Uterus (tissue), 3 donors: ENCODE measurements at regions not wholly inside any gene's neighbourhood (a gene's known extent, or its start where the extent isn't known, plus 50 kb on each side); places are given as distances from the start of the nearest gene placed in this dataset.

Experiments used
- DNase-seq, 2 donors: peaks; one replicate each; pipeline ENCODE4 v3.0.0-alpha.2; 2019 to 2020
- H3K27ac ChIP-seq, 2 donors: fragments of 200-600 bp; sonication (generic); 1 replicate in 1 of 2; 2 replicates in 1 of 2; pipeline ENCODE4 v1.5.1; 2016 to 2018
- H3K27me3 ChIP-seq, 2 donors: fragments of 200-600 bp; sonication (generic); one replicate each; pipeline ENCODE4 v1.5.1; 2018 to 2019; ENCODE audit warnings: control low read depth in 1 of 2
- H3K36me3 ChIP-seq, 2 donors: fragments of 200-600 bp; sonication (generic); one replicate each; pipeline ENCODE4 v1.5.1; 2019; ENCODE audit warnings: control low read depth in 1 of 2
- H3K4me1 ChIP-seq, 2 donors: fragments of 200-600 bp; sonication (generic); one replicate each; pipeline ENCODE4 v1.5.1; 2018 to 2019; ENCODE audit warnings: control low read depth in 1 of 2
- H3K4me3 ChIP-seq, 2 donors: fragments of 200-600 bp; sonication (generic); 1 replicate in 1 of 2; 2 replicates in 1 of 2; pipeline ENCODE4 v1.5.1; 2018 to 2019; ENCODE audit warnings: mild to moderate bottlenecking in 1 of 2
- H3K9me3 ChIP-seq, 2 donors: fragments of 200-600 bp; sonication (generic); one replicate each; pipeline ENCODE4 v1.5.1; 2019; ENCODE audit warnings: control low read depth in 1 of 2
- CTCF ChIP-seq, 4 experiments: fragments of 200-600 bp in 2 of 4; fragments of 450-650 bp in 2 of 4; sonication (generic) in 2 of 4; IDR thresholded peaks; one replicate each; pipeline ENCODE4 v1.5.1; 2016 to 2019; ENCODE audit warnings: antibody characterized with exemption in 4 of 4, mild to moderate bottlenecking in 2 of 4, moderate library complexity in 1 of 4
- POLR2A ChIP-seq, 2 donors: fragments of 450-650 bp; IDR thresholded peaks; one replicate each; pipeline ENCODE4 v1.6.1; 2016; ENCODE audit warnings: antibody characterized with exemption in 2 of 2, mild to moderate bottlenecking in 1 of 2, moderate library complexity in 1 of 2
- intact Hi-C: fragments of 100-400 bp; cut with DNase I; formaldehyde crosslinking; loops from one replicate; pipeline ENCODE4 v1.15.1; 2023; ENCODE audit warnings: low total_unique reads
- donor health status: DM: yes; HTN: yes; CAD: no.

- no peaks in the 10 kb centered on the region for H3K9me3 ChIP-seq
- intact Hi-C loops: no loop called here
- H3K4me1 ChIP-seq: no peaks in the 10 kb centered on the region
- H3K27ac ChIP-seq: no peak overlapping the region
- DNase-seq: no peak
- TF ChIP-seq CTCF (IDR thresholded peaks at IDR 0.05): no peak
- no peak for TF ChIP-seq POLR2A (IDR thresholded peaks at IDR 0.05)
- no peak overlapping the region for H3K4me3 ChIP-seq
- H3K36me3 ChIP-seq: no peaks in the 10 kb centered on the region
- no peaks in the 10 kb centered on the region for H3K27me3 ChIP-seq
Measured at GRCh38 chrX:127037159-127037558, 217.6 kb downstream of the PRR32 start.

- Histone ChIP-seq H3K4me3 (no peak overlapping the region), H3K27ac (no peak overlapping the region), H3K9me3 (no peaks in the 10 kb centered on the region), H3K4me1 (no peaks in the 10 kb centered on the region), H3K36me3 (no peaks in the 10 kb centered on the region), H3K27me3 (no peaks in the 10 kb centered on the region)
- TF ChIP-seq POLR2A (IDR thresholded peaks at IDR 0.05): no peak
- TF ChIP-seq CTCF (IDR thresholded peaks at IDR 0.05): no peak
- intact Hi-C loops: no loop called here
- no peak for DNase-seq
Measured at GRCh38 chrX:127038065-127038464, 218.5 kb downstream of the PRR32 start.

GRCh38 chrX:127057891-127058619, 238.5 kb downstream of the PRR32 start:
- H3K27me3 ChIP-seq: no peaks in the 10 kb centered on the region
- no peaks in the 10 kb centered on the region for H3K4me1 ChIP-seq
- no peaks in the 10 kb centered on the region for H3K9me3 ChIP-seq
- no peaks in the 10 kb centered on the region for H3K36me3 ChIP-seq
- no peak overlapping the region for H3K27ac ChIP-seq
- intact Hi-C loops: no loop called here
- TF ChIP-seq CTCF (IDR thresholded peaks at IDR 0.05) (no peak), POLR2A (IDR thresholded peaks at IDR 0.05) (no peak)
- no peak overlapping the region for H3K4me3 ChIP-seq
- DNase-seq: no peak

- no peak for DNase-seq
- no peaks in the 10 kb centered on the region for H3K27me3 ChIP-seq
- H3K27ac ChIP-seq: no peak overlapping the region
- no peaks in the 10 kb centered on the region for H3K36me3 ChIP-seq
- H3K4me1 ChIP-seq: no peaks in the 10 kb centered on the region
- no peaks in the 10 kb centered on the region for H3K9me3 ChIP-seq
- TF ChIP-seq CTCF (IDR thresholded peaks at IDR 0.05) (no peak), POLR2A (IDR thresholded peaks at IDR 0.05) (no peak)
- intact Hi-C loops: no loop called here
- no peak overlapping the region for H3K4me3 ChIP-seq
Measured at GRCh38 chrX:127085939-127086338, 266.4 kb downstream of the PRR32 start.

- intact Hi-C loops: no loop called here
- H3K36me3 ChIP-seq: no peaks in the 10 kb centered on the region
- H3K4me1 ChIP-seq: no peaks in the 10 kb centered on the region
- H3K27ac ChIP-seq: no peak overlapping the region
- DNase-seq: no peak
- H3K9me3 ChIP-seq: no peaks in the 10 kb centered on the region
- H3K27me3 ChIP-seq: no peaks in the 10 kb centered on the region
- no peak for TF ChIP-seq POLR2A (IDR thresholded peaks at IDR 0.05)
- TF ChIP-seq CTCF (IDR thresholded peaks at IDR 0.05): no peak
- no peak overlapping the region for H3K4me3 ChIP-seq
Measured at GRCh38 chrX:127112726-127113125, 293.2 kb downstream of the PRR32 start.
